ENCODE measurements at regions not wholly inside any gene's neighbourhood (a gene's known extent, or its start where the extent isn't known, plus 50 kb on each side); places are given as distances from the start of the nearest gene placed in this dataset.

DNA sequence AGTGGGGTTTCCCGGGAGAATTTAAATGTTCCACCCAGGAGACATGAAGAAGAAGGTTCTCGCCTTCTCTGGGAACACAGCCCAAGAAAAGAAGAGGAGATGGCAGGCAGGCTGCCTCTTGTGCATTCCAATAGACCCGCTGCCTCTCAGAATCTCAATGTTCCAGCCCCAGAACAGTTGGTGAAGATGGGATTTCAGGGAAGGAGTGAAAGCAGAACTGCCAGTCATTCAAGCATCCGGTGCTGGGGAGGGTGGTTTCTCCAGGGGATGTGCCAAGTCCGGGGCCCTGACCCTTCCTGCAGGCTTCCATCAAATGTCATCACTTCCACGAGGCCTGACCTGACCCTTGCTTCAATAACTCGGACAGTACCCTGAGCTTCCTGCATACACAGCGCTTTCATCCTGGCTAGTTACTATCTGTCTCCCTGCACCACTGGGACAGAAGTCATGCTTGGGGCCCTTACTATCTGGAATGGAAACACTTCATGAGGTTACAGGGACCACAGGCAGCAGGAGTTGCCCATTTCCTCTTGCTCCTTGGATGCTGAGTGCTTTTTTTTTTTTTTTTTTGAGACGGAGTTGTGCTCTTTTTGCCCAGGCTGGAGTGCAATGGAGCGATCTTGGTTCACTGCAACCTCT lies 386.6 kb upstream of the POU3F1 start:
- peaks cover 0 to 6% (median 6%) of the 10 kb centered on the region in 3 donors for H3K27me3 ChIP-seq (ENCODE audit: control insufficient read depth in 3 of 3, insufficient read depth in 3 of 3, low read length in 3 of 3)
- H3K27ac ChIP-seq (ENCODE audit: low read depth, low read length) = no peak overlapping the region
- no peak overlapping the region for H3K9ac ChIP-seq (ENCODE audit: low read depth in 1 of 3, low read length in 3 of 3)
- H3K4me3 ChIP-seq (ENCODE audit: low read length in 3 of 3) = no peak overlapping the region
- no peaks in the 10 kb centered on the region for H3K9me3 ChIP-seq (ENCODE audit: control insufficient read depth in 3 of 3, low read length in 3 of 3)
- no peaks in the 10 kb centered on the region for H3K36me3 ChIP-seq (ENCODE audit: control insufficient read depth in 3 of 3, insufficient read depth in 3 of 3, low read length in 3 of 3)
- H3K4me1 ChIP-seq (ENCODE audit: control insufficient read depth in 3 of 3, insufficient read depth in 3 of 3, low read length in 3 of 3) = no peaks in the 10 kb centered on the region

DNA sequence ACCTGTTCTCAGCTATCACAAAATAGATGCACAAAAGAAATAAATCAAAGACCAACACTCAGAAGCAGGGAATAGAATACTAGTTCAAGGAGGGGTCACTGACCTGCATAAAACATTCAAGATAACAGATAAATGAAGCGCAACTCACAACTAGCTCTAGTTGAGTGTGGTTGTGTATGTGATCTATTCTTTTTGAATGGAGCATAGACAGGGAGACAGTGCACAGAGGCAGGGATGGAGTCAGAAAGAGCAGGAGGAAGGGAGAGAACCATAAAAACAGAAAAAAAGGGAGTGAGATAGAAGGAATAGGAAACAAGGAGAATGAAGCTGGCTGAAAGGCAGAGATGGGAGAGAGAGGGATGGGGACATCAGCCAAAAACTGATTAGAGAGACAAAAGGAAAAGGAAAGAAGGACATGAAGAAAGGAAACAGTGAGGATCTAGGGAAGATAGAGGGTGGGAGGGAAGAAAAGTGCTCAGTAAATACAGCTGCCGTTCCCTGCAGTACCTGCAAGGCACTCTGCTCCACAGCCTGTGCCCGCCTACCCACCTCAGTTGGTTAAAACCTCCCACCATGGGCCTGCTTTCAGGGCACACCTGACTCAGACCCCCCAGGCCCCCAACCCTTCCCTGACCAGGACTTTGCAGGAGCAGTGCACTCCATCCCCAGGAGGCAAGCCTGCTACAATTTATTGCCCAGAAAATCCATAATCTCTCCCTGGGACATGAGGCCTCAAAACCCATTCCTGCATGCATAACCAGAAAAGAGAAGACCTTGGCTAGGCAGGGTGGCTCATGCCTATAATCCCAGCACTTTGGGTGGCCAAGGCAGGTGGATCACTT lies 385.2 kb upstream of the POU3F1 start:
- no peaks in the 10 kb centered on the region for H3K36me3 ChIP-seq (ENCODE audit: control insufficient read depth in 3 of 3, insufficient read depth in 3 of 3, low read length in 3 of 3)
- H3K9ac ChIP-seq (ENCODE audit: low read depth in 1 of 3, low read length in 3 of 3) = no peak overlapping the region
- no peak overlapping the region for H3K4me3 ChIP-seq (ENCODE audit: low read length in 3 of 3)
- no peak overlapping the region for H3K27ac ChIP-seq (ENCODE audit: low read depth, low read length)
- no peaks in the 10 kb centered on the region for H3K9me3 ChIP-seq (ENCODE audit: control insufficient read depth in 3 of 3, low read length in 3 of 3)
- no peaks in the 10 kb centered on the region for H3K4me1 ChIP-seq (ENCODE audit: control insufficient read depth in 3 of 3, insufficient read depth in 3 of 3, low read length in 3 of 3)
- H3K27me3 ChIP-seq (ENCODE audit: control insufficient read depth in 3 of 3, insufficient read depth in 3 of 3, low read length in 3 of 3) = peaks cover 0 to 6% (median 6%) of the 10 kb centered on the region in 3 donors

DNA sequence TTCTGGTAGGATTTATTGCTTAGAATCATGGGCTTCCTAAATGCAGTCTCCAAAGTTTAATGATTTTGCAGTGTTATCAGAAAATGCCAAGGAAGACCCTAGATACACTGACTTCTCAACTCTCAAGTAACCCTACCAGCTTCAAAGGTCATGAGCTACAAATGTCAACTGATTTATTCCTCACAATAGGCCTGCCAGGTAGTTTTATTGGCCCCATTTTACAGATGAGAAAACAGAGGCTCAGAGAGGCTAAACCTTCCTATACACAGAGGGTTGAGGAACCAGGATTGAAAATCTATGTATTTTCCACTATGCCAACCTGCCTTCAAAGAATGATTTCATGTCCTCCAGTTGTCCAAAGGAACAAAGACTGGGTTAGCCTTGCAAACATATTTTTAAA lies 384.4 kb upstream of the POU3F1 start:
- H3K36me3 ChIP-seq (ENCODE audit: control insufficient read depth in 3 of 3, insufficient read depth in 3 of 3, low read length in 3 of 3) = no peaks in the 10 kb centered on the region
- H3K4me3 ChIP-seq (ENCODE audit: low read length in 3 of 3) = no peak overlapping the region
- H3K9ac ChIP-seq (ENCODE audit: low read depth in 1 of 3, low read length in 3 of 3) = no peak overlapping the region
- no peaks in the 10 kb centered on the region for H3K9me3 ChIP-seq (ENCODE audit: control insufficient read depth in 3 of 3, low read length in 3 of 3)
- peaks cover 0 to 6% (median 6%) of the 10 kb centered on the region in 3 donors for H3K27me3 ChIP-seq (ENCODE audit: control insufficient read depth in 3 of 3, insufficient read depth in 3 of 3, low read length in 3 of 3)
- no peaks in the 10 kb centered on the region for H3K4me1 ChIP-seq (ENCODE audit: control insufficient read depth in 3 of 3, insufficient read depth in 3 of 3, low read length in 3 of 3)
- no peak overlapping the region for H3K27ac ChIP-seq (ENCODE audit: low read depth, low read length)

DNA sequence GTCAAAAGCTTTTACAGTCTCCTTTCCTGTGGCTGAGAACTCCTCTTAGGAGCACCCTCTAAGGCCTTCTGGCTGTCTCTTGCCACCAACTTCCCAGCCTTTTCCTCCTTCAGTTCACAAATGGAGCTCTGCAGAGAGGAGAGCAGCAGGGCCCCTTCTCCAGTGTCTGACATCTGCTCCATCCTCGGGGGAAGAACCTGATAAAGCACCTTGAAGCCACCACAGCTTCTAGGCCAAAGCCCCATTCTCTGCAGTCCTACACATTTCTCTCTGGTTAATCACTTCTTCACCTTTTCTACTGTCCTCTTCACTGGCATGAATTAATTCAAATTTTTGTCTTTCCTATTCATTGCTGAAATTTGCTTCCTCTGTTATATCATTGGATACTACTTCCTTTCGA lies 378.1 kb upstream of the POU3F1 start:
- no peak overlapping the region for H3K9ac ChIP-seq (ENCODE audit: low read depth in 1 of 3, low read length in 3 of 3)
- peaks cover 4 to 9% (median 5%) of the 10 kb centered on the region in 3 donors for H3K27me3 ChIP-seq (ENCODE audit: control insufficient read depth in 3 of 3, insufficient read depth in 3 of 3, low read length in 3 of 3)
- H3K27ac ChIP-seq (ENCODE audit: low read depth, low read length) = no peak overlapping the region
- no peak overlapping the region for H3K4me3 ChIP-seq (ENCODE audit: low read length in 3 of 3)
- no peaks in the 10 kb centered on the region for H3K9me3 ChIP-seq (ENCODE audit: control insufficient read depth in 3 of 3, low read length in 3 of 3)
- no peaks in the 10 kb centered on the region for H3K36me3 ChIP-seq (ENCODE audit: control insufficient read depth in 3 of 3, insufficient read depth in 3 of 3, low read length in 3 of 3)
- no peaks in the 10 kb centered on the region for H3K4me1 ChIP-seq (ENCODE audit: control insufficient read depth in 3 of 3, insufficient read depth in 3 of 3, low read length in 3 of 3)

DNA sequence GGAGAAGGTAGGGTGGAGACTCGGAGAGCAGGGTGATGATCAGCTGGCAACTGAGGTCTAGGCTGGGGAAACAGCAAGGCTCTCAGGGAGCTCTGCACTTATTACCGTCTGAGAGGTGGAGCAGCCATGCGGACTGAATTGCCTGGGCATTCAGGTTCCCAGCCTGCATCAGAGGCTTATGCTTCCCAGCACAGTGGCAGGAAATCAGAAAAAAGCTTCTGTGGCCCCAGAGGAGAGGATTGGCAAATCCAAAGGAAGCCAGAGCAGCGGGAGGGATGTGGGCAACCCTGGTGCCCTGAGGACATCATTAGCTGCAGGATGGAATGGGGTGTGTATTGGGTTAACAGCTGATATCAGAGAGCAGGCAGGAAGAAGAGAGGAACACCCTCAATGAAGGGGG lies 374.1 kb upstream of the POU3F1 start:
- H3K36me3 ChIP-seq (ENCODE audit: control insufficient read depth in 3 of 3, insufficient read depth in 3 of 3, low read length in 3 of 3) = no peaks in the 10 kb centered on the region
- peaks cover 4 to 9% (median 5%) of the 10 kb centered on the region in 3 donors for H3K27me3 ChIP-seq (ENCODE audit: control insufficient read depth in 3 of 3, insufficient read depth in 3 of 3, low read length in 3 of 3)
- H3K4me1 ChIP-seq (ENCODE audit: control insufficient read depth in 3 of 3, insufficient read depth in 3 of 3, low read length in 3 of 3) = no peaks in the 10 kb centered on the region
- no peaks in the 10 kb centered on the region for H3K9me3 ChIP-seq (ENCODE audit: control insufficient read depth in 3 of 3, low read length in 3 of 3)
- H3K4me3 ChIP-seq (ENCODE audit: low read length in 3 of 3) = no peak overlapping the region
- no peak overlapping the region for H3K9ac ChIP-seq (ENCODE audit: low read depth in 1 of 3, low read length in 3 of 3)
- no peak overlapping the region for H3K27ac ChIP-seq (ENCODE audit: low read depth, low read length)

DNA sequence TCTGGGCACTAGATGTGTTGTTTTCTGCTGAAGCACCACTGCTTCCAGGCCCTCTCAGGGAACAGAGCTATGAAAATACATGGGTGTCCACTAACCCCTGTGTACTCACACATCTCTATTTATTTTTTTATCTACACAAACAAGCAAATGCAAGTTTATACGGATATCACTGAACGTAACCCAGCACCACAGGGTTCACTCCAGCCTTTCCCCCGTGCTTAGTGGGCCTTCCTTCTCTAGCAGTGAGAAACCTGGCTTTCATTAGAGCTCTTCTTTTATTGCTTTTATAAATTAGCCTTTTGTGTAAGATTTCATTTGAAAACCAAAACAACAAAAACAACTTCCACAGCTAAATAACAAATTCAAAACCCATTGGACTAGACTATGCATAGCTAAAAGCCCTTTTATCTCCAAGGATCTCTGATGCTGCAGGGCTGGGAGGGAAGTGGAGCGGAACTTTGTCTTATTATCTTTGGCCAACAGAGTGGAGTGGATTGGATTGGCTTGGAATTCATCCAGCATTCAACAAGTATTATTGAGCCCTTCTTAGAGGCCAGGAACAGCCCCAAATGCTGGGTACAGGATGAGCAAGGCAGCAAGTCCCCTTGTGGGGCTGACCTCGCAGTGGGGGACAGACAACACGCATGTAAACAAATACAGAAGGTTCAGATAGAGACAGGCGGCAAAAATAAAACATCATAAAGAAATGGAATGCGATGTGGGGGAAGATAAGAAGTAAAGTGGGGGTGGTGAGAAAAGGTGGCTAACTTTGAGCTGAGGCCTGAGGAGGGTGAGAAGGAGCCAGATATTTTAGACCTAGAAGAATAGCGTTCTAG lies 371.8 kb upstream of the POU3F1 start:
- H3K9ac ChIP-seq (ENCODE audit: low read depth in 1 of 3, low read length in 3 of 3) = no peak overlapping the region
- H3K4me3 ChIP-seq (ENCODE audit: low read length in 3 of 3) = no peak overlapping the region
- H3K27me3 ChIP-seq (ENCODE audit: control insufficient read depth in 3 of 3, insufficient read depth in 3 of 3, low read length in 3 of 3) = peaks cover 5 to 9% (median 6%) of the 10 kb centered on the region in 3 donors
- H3K27ac ChIP-seq (ENCODE audit: low read depth, low read length) = no peak overlapping the region
- H3K9me3 ChIP-seq (ENCODE audit: control insufficient read depth in 3 of 3, low read length in 3 of 3) = peaks cover 0 to 3% (median 0%) of the 10 kb centered on the region in 3 donors
- no peaks in the 10 kb centered on the region for H3K4me1 ChIP-seq (ENCODE audit: control insufficient read depth in 3 of 3, insufficient read depth in 3 of 3, low read length in 3 of 3)
- H3K36me3 ChIP-seq (ENCODE audit: control insufficient read depth in 3 of 3, insufficient read depth in 3 of 3, low read length in 3 of 3) = no peaks in the 10 kb centered on the region

DNA sequence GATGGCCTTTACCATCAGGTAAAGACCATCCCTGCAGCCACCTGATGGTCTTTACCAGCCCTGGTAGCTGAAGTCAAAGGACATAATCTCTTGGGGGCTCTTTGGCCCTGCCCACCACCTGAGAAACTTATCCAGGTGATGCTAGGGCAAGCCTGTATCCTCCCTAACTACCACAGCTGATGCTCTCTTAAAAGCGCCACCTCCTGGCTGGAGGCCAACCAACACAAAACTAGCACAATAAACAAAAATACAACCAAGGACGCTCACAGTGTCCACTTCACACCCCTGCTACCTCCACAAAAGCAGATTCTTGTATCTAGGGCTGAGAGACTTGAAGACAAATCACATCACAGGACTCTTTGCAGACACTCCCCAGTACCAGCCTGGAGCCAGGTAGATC lies 357.1 kb upstream of the POU3F1 start:
- Histone ChIP-seq H3K4me3 (ENCODE audit: low read length in 3 of 3) (no peak overlapping the region), H3K4me1 (ENCODE audit: control insufficient read depth in 3 of 3, insufficient read depth in 3 of 3, low read length in 3 of 3) (no peaks in the 10 kb centered on the region), H3K9ac (ENCODE audit: low read depth in 1 of 3, low read length in 3 of 3) (no peak overlapping the region), H3K27me3 (ENCODE audit: control insufficient read depth in 3 of 3, insufficient read depth in 3 of 3, low read length in 3 of 3) (no peaks in the 10 kb centered on the region), H3K27ac (ENCODE audit: low read depth, low read length) (no peak overlapping the region), H3K9me3 (ENCODE audit: control insufficient read depth in 3 of 3, low read length in 3 of 3) (peaks cover 0 to 3% (median 0%) of the 10 kb centered on the region in 3 donors), H3K36me3 (ENCODE audit: control insufficient read depth in 3 of 3, insufficient read depth in 3 of 3, low read length in 3 of 3) (no peaks in the 10 kb centered on the region)

DNA sequence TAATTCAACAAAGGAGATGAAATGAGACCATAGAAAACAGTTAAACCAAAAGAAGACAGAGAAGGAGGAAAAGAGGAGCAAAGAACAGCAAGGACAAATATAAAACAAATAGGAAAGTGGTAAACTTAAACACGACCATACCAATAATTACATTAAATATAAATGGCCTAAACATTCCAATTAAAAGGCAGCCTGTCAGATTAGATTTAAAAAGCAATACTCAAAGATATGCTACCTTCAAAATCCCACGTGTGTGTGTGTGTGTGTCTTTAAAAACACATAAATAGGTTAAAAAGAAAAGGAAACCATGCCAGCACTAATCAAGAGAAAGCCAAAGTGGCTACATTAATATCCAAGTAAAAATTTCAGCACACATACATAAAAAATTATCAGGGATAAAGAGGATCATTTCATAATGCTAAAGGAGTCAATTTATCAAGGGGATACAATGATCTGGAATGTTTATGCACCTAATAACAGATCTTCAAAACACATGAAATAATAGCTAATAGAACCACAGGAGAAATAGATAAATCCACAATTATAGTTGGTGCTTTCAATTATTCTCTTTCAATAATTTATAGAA lies 355.7 kb upstream of the POU3F1 start:
- H3K4me1 ChIP-seq (ENCODE audit: control insufficient read depth in 3 of 3, insufficient read depth in 3 of 3, low read length in 3 of 3) = no peaks in the 10 kb centered on the region
- H3K36me3 ChIP-seq (ENCODE audit: control insufficient read depth in 3 of 3, insufficient read depth in 3 of 3, low read length in 3 of 3) = no peaks in the 10 kb centered on the region
- peaks cover 0 to 3% (median 0%) of the 10 kb centered on the region in 3 donors for H3K9me3 ChIP-seq (ENCODE audit: control insufficient read depth in 3 of 3, low read length in 3 of 3)
- no peak overlapping the region for H3K4me3 ChIP-seq (ENCODE audit: low read length in 3 of 3)
- H3K27me3 ChIP-seq (ENCODE audit: control insufficient read depth in 3 of 3, insufficient read depth in 3 of 3, low read length in 3 of 3) = no peaks in the 10 kb centered on the region
- H3K9ac ChIP-seq (ENCODE audit: low read depth in 1 of 3, low read length in 3 of 3) = no peak overlapping the region
- no peak overlapping the region for H3K27ac ChIP-seq (ENCODE audit: low read depth, low read length)

DNA sequence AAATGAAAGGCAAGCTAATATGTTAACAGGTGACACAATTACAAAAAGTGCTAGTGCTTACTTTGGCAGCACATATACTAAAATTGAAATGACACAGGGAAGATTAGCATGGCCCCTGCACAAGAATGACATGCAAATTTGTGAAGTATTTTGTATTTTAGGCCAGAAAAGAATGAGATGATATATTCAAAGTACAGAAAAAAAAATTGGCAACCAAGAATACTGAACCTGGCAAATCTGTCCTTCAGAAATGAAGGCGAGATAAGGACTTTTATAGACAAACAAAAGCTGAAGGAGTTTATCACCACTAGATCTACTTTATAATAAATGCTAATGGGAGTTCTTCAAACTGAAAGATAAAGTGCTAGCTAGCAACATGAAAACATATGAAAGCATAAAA lies 350.0 kb upstream of the POU3F1 start:
- Histone ChIP-seq H3K9me3 (ENCODE audit: control insufficient read depth in 3 of 3, low read length in 3 of 3) (no peaks in the 10 kb centered on the region), H3K27ac (ENCODE audit: low read depth, low read length) (no peak overlapping the region), H3K4me3 (ENCODE audit: low read length in 3 of 3) (no peak overlapping the region), H3K9ac (ENCODE audit: low read depth in 1 of 3, low read length in 3 of 3) (no peak overlapping the region), H3K36me3 (ENCODE audit: control insufficient read depth in 3 of 3, insufficient read depth in 3 of 3, low read length in 3 of 3) (no peaks in the 10 kb centered on the region), H3K27me3 (ENCODE audit: control insufficient read depth in 3 of 3, insufficient read depth in 3 of 3, low read length in 3 of 3) (peaks cover 0 to 2% (median 0%) of the 10 kb centered on the region in 3 donors), H3K4me1 (ENCODE audit: control insufficient read depth in 3 of 3, insufficient read depth in 3 of 3, low read length in 3 of 3) (no peaks in the 10 kb centered on the region)

Measured in skeletal muscle tissue (tissue), 3 donors.